Stimulated activated CD8-positive, alpha-beta memory T cell treated with anti-CD3 and anti-CD28 coated beads, Interleukin-15, amount 100 ng/mL, for 4 hours (primary cell): ENCODE measurements at regions not wholly inside any gene's neighbourhood (a gene's known extent, or its start where the extent isn't known, plus 50 kb on each side); places are given as distances from the start of the nearest gene placed in this dataset.

Experiments used
- DNase-seq, 2 donors: peaks; one replicate each; pipeline ENCODE4 v3.0.0-alpha.2; 2020; ENCODE audit warnings: low read depth in 2 of 2

- no peak for DNase-seq
Observed at GRCh38 chr15:31241888-31242522, 84.6 kb upstream of the KLF13 start.

- no peak for DNase-seq
Observed at GRCh38 chr15:31243895-31244294, 82.7 kb upstream of the KLF13 start.

GRCh38 chr15:31245135-31245689 lies 81.4 kb upstream of the KLF13 start:
- DNase-seq: no peak

DNA sequence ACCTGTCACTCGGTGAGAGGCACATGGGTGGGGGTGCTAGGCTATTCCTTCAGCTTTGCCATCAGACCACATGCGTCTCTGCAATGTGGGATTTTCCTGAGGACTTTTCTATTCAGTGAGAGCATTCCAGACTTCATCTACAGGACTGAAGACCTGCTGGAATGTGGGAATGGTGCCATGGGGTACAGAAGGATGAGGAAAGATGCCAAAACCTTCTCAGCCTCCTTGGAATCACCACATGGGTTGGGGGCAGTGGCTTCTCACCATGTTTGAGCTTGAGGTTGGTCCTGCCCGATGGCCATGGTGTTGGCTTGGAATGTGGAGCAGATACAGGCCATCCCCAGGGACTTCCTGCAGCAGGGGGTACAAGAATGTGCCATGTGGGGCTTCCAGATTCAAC lies 80.9 kb upstream of the KLF13 start:
- no peak for DNase-seq

GRCh38 chr15:31247404-31247803 lies 79.2 kb upstream of the KLF13 start:
- no peak for DNase-seq

DNA sequence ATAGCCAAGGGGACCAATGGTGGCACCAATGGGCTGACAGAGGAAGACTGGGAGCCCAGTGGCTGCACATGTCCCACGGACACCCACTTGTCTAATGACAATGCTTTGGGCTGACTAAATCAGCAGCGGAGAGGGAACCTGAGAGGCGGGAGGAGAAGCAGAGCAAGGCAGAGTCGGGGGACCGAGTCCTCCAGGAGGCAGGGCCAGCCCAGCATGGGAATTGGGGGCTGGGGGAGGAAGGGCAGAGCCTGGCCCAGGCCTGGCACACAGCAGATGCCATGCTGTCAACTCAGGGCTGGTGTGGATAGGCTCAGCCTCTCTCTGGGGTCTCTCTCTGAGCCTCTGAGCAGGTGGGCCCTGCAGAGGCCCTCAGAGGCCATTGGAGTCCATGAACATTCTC lies 78.4 kb upstream of the KLF13 start:
- DNase-seq: no peak

DNA sequence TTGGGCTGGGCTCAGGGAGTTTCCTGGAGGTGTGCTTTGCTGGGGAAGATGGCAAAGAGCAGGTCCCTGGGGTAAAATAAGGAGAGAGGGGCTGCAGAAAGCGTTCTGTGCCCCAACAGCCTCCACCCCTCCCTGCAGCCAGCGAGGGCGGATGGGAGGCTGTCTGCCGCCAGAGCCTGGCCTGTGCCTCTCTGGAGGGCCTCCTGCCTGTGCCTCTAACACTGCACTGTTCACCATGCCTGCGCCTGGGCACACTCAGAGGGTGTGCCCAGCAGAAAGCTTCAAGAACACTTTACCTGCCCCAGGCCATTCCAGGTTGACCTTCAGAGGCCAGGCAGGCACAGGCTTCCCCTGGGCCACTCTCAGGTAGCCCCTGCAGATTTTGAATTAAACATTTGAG lies 77.7 kb upstream of the KLF13 start:
- no peak for DNase-seq

GRCh38 chr15:31250033-31250432 lies 76.6 kb upstream of the KLF13 start:
- no peak for DNase-seq

GRCh38 chr15:31251165-31251564 lies 75.5 kb upstream of the KLF13 start:
- no peak for DNase-seq

DNA sequence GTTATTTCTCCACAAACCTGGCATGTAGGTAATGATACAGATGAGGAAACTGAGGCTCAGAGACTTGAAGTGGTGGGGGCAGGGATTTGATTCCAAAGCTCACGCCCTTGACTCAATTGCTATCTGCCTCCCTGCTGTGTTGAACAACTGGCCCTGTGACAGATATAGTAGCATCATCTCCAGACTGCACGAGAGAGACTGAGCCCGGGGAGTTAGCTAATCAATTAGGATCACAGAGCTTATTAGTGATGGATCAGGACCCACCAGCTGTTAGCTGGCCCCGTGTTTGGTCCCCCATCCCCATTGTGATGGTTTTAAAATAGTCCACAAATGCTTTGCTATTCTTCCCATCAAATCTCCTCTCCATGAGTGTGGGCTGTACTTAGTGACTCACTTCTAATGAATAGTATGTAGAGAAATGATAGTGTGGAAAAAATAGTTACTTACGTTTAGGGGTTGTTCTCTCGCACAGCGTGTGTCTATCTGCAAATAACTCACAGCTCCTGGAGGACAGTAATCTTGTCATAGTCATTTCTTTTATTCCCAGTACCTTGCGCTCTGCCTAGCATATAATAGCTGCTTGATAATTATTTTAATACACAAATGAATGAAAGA lies 74.4 kb upstream of the KLF13 start:
- DNase-seq: no peak

DNA sequence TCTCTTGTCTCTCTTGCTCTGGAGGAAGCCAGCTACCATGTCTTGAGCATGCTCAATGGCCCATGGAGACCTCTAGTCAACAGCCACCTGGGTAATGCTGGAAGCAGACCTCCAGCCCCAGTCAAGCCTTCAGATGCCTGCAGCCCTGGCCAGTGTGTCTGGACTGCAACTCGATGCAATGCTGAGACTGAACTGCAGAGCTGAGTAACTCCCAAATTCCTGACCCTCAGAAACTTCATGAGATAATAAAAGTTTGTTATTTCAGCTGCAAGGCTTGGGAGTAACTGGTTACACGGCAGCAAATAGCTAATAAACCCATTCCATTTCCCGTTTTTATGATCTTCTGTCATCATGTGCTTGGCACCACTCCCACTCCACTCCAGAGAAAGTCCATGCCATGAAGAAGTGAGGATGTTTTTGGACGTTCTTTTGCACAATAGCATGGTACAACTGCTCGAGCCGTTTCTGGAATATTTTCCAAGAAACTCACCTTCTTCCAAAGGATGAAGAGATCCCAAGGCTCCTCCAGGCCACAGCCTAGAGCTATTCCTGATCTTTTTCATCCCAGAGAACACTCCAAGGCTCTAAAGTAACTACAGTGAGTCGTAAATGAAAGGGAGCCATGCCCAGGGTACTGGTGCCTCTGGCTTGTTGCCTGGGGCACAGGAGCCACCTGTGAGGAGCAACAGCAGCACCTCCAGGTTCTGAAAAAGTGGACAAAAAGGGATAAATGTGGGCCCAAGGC lies 72.0 kb upstream of the KLF13 start:
- DNase-seq: no peak

GRCh38 chr15:31255176-31255510 lies 71.5 kb upstream of the KLF13 start:
- no peak for DNase-seq

DNA sequence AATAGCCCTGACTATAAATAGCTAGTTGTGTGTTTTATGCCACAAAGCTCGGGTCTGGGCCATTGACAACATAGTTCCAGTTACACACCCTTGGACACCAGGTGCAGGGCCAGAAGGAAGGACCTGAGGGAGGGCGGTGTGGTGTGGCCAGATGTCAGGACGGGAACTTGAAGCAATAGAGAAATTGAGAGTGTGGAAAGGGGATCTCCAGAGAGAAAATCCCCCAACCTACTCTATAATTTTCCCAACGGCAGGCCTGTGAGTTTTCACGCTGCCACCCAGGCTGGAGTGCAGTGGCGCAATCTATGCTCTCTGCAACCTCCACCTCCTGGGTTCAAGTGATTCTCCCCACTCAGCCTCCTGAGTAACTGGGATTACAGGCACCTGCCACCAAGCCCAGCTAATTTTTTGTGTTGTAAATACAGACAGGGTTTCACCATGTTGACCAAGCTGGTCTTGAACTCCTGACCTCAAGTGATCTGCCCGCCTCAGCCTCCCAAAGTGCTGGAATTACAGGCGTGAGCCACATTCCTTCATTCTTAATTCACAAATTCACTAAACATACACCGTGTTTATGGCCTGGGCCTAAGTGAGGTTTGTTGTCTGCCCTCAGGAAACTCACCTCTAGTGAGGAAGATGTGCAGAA lies 70.8 kb upstream of the KLF13 start:
- DNase-seq: no peak

GRCh38 chr15:31256378-31257265 lies 70.0 kb upstream of the KLF13 start:
- DNase-seq: no peak

GRCh38 chr15:31257286-31257685 lies 69.3 kb upstream of the KLF13 start:
- no peak for DNase-seq

DNA sequence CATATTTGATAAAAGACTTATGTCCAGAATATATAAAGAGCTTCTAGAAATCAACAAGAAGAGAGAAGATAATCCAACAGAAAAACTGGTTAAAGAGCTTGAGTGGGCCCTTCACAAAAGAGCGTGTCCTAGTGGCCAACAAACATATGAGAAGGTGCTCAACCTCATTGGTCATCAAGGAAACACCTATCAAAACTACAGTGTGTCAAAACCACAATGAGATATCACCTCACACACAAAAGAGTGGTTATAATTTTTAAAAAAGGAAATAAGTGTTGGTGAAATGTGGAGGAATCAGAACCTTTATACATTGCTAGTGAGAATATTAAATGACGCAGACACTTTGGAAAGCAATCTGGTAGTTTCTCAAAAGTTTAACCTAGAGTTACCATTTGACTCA lies 68.4 kb upstream of the KLF13 start:
- DNase-seq: no peak

DNA sequence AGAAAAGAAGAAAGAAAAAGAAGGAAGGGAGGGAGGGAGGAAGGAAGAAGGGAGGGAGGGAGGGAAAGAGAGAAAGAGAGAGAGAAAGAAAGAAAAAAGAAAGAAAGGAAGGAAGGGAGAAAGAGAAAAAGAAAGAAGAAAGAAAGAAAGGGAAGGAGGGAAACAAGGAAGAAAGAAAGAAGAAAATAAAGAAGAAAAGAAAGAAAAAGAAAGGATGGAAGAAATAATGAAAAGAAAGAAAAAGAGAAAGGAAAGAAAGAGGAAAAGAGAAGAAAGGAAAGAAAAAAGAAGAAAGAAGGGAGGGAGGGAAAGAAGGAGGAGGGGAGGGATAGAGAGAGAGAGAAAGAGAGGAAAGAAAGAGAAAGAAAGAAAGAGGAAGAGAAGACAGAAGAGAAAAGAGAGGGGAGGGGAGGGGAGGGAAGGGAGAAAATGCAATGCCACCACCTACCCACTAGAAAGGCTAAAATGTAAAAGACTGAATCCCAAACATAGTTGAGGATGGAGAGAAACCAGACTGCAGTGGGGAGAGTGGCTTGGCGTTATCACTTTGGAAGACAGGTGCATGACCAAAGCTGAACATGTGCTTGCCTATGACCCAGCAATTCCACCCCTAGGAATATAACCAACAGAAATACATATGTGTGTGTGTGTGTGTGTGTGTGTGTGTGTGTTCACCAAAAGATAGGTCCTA lies 66.9 kb upstream of the KLF13 start:
- DNase-seq: no peak

GRCh38 chr15:31260646-31261265 lies 65.9 kb upstream of the KLF13 start:
- no peak for DNase-seq

- DNase-seq: no peak
Observed at GRCh38 chr15:31261266-31262142, 65.1 kb upstream of the KLF13 start.

GRCh38 chr15:31262143-31262530 lies 64.5 kb upstream of the KLF13 start:
- DNase-seq: no peak
